GM19455 (cell line): ENCODE measurements at regions not wholly inside any gene's neighbourhood (a gene's known extent, or its start where the extent isn't known, plus 50 kb on each side); places are given as distances from the start of the nearest gene placed in this dataset.

Experiments
- ATAC-seq: cut with Tn5 transposase; IDR thresholded peaks from one replicate; pipeline ENCODE4 v1.9.1; 2021; ENCODE audit not compliant: unreplicated experiment

DNA sequence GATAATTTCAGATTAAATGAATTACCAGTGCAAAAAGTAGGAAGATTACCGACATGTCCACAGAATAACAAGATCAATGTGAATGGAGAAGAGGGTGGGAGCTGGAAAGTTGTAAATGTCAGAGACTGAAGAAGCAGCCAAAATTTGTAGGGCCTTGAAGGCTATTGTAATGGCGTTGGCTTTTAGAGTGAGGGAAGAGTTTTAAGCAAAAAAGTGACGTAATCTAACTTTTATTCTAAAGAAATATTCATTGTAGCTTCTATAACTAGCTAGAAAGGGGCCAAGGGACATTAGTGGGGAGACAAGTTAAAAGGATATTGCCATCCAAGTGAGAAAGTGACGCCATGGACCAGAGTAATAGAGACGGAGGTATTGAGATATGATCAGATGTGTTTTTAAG lies 63.3 kb upstream of the PCDH7 start:
- no peak for ATAC-seq

GRCh38 chr4:30667919-30668318 lies 52.2 kb upstream of the PCDH7 start:
- no peak for ATAC-seq

DNA sequence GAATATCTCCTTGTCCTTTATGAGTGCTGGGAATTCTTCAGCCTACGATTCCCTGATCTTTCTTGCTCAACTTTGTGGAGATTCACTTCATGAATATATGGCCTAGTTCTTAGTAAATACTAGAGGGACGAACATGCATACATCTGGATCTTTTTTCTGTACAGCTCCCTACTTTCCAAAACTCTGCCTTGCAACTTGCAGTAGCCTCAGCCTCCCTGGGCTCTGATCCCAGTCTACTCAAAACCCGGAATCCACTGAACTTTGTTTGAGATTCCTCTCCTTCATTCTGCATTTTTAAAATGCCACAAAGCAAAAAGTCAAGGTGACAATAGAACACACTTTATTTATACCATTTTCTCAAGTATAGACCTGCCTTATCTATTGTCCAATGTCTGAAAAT lies 50.0 kb upstream of the PCDH7 start:
- no peak for ATAC-seq
